Fibroblast of villous mesenchyme (primary cell): ENCODE measurements at regions not wholly inside any gene's neighbourhood (a gene's known extent, or its start where the extent isn't known, plus 50 kb on each side); places are given as distances from the start of the nearest gene placed in this dataset.

ENCODE experiments used
- DNase-seq: peaks from one replicate; pipeline ENCODE4 v3.0.0-alpha.2; 2010; ENCODE audit warnings: low read depth
- H3K4me3 ChIP-seq: 2 replicates; pipeline ENCODE4 v1.5.1; 2011; ENCODE audit warnings: low read depth, mild to moderate bottlenecking, low read length
- CTCF ChIP-seq: IDR thresholded peaks from 2 replicates; pipeline ENCODE4 v1.5.1; 2012; ENCODE audit warnings: low read depth, mild to moderate bottlenecking, low read length; ENCODE audit not compliant: insufficient read depth

- DNase-seq: peak; percentile 93
- no peak overlapping the region for H3K4me3 ChIP-seq
- TF ChIP-seq CTCF: no peak
Observed at GRCh38 chr3:190252080-190252479, 70.2 kb downstream of the CLDN1 start.

GRCh38 chr3:190249414-190249813, 72.8 kb downstream of the CLDN1 start:
- DNase-seq: no peak
- no peak for TF ChIP-seq CTCF
- no peak overlapping the region for H3K4me3 ChIP-seq

- no peak for DNase-seq
- TF ChIP-seq CTCF: no peak
- H3K4me3 ChIP-seq: no peak overlapping the region
Observed at GRCh38 chr3:190242147-190242546, 80.1 kb downstream of the CLDN1 start.

- no peak overlapping the region for H3K4me3 ChIP-seq
- no peak for TF ChIP-seq CTCF
- DNase-seq: no peak
Observed at GRCh38 chr3:190239325-190239724, 82.9 kb downstream of the CLDN1 start.

GRCh38 chr3:190238871-190239270, 83.4 kb downstream of the CLDN1 start:
- no peak for TF ChIP-seq CTCF
- DNase-seq: no peak
- no peak overlapping the region for H3K4me3 ChIP-seq

- H3K4me3 ChIP-seq: no peak overlapping the region
- TF ChIP-seq CTCF: no peak
- no peak for DNase-seq
Observed at GRCh38 chr3:190234621-190235020, 87.6 kb downstream of the CLDN1 start.

- DNase-seq: peak; percentile 43
- no peak overlapping the region for H3K4me3 ChIP-seq
Observed at GRCh38 chr3:190229632-190230424, 92.4 kb downstream of the CLDN1 start.

More at GRCh38 chr3:190229632-190230424, 92.4 kb downstream of the CLDN1 start:
- no peak for TF ChIP-seq CTCF
